Uterus (tissue), 3 donors: ENCODE measurements at regions not wholly inside any gene's neighbourhood (a gene's known extent, or its start where the extent isn't known, plus 50 kb on each side); places are given as distances from the start of the nearest gene placed in this dataset.

ENCODE experiments used
- DNase-seq, 2 donors: peaks; one replicate each; pipeline ENCODE4 v3.0.0-alpha.2; 2019 to 2020
- H3K27ac ChIP-seq, 2 donors: fragments of 200-600 bp; sonication (generic); 1 replicate in 1 of 2; 2 replicates in 1 of 2; pipeline ENCODE4 v1.5.1; 2016 to 2018
- H3K27me3 ChIP-seq, 2 donors: fragments of 200-600 bp; sonication (generic); one replicate each; pipeline ENCODE4 v1.5.1; 2018 to 2019; ENCODE audit warnings: control low read depth in 1 of 2
- H3K36me3 ChIP-seq, 2 donors: fragments of 200-600 bp; sonication (generic); one replicate each; pipeline ENCODE4 v1.5.1; 2019; ENCODE audit warnings: control low read depth in 1 of 2
- H3K4me1 ChIP-seq, 2 donors: fragments of 200-600 bp; sonication (generic); one replicate each; pipeline ENCODE4 v1.5.1; 2018 to 2019; ENCODE audit warnings: control low read depth in 1 of 2
- H3K4me3 ChIP-seq, 2 donors: fragments of 200-600 bp; sonication (generic); 1 replicate in 1 of 2; 2 replicates in 1 of 2; pipeline ENCODE4 v1.5.1; 2018 to 2019; ENCODE audit warnings: mild to moderate bottlenecking in 1 of 2
- H3K9me3 ChIP-seq, 2 donors: fragments of 200-600 bp; sonication (generic); one replicate each; pipeline ENCODE4 v1.5.1; 2019; ENCODE audit warnings: control low read depth in 1 of 2
- POLR2A ChIP-seq, 2 donors: fragments of 450-650 bp; IDR thresholded peaks; one replicate each; pipeline ENCODE4 v1.6.1; 2016; ENCODE audit warnings: antibody characterized with exemption in 2 of 2, mild to moderate bottlenecking in 1 of 2, moderate library complexity in 1 of 2
- intact Hi-C: fragments of 100-400 bp; cut with DNase I; formaldehyde crosslinking; loops from one replicate; pipeline ENCODE4 v1.15.1; 2023; ENCODE audit warnings: low total_unique reads
- TF ChIP-seq, protein P1 (sequence below), 4 experiments: fragments of 200-600 bp in 2 of 4; fragments of 450-650 bp in 2 of 4; sonication (generic) in 2 of 4; IDR thresholded peaks; one replicate each; pipeline ENCODE4 v1.5.1; 2016 to 2019; ENCODE audit warnings: antibody characterized with exemption in 4 of 4, mild to moderate bottlenecking in 2 of 4, moderate library complexity in 1 of 4
- donor health status: DM: yes; HTN: yes; CAD: no.

- Histone ChIP-seq H3K27me3 (no peaks in the 10 kb centered on the region), H3K27ac (no peak overlapping the region), H3K36me3 (no peaks in the 10 kb centered on the region), H3K4me3 (no peak overlapping the region), H3K9me3 (no peaks in the 10 kb centered on the region), H3K4me1 (no peaks in the 10 kb centered on the region)
- intact Hi-C loops = no loop called here
- TF ChIP-seq, protein P1, sequence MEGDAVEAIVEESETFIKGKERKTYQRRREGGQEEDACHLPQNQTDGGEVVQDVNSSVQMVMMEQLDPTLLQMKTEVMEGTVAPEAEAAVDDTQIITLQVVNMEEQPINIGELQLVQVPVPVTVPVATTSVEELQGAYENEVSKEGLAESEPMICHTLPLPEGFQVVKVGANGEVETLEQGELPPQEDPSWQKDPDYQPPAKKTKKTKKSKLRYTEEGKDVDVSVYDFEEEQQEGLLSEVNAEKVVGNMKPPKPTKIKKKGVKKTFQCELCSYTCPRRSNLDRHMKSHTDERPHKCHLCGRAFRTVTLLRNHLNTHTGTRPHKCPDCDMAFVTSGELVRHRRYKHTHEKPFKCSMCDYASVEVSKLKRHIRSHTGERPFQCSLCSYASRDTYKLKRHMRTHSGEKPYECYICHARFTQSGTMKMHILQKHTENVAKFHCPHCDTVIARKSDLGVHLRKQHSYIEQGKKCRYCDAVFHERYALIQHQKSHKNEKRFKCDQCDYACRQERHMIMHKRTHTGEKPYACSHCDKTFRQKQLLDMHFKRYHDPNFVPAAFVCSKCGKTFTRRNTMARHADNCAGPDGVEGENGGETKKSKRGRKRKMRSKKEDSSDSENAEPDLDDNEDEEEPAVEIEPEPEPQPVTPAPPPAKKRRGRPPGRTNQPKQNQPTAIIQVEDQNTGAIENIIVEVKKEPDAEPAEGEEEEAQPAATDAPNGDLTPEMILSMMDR (IDR thresholded peaks at IDR 0.05) = no peak
- TF ChIP-seq POLR2A (IDR thresholded peaks at IDR 0.05) = no peak
- DNase-seq = no peak
Observed at GRCh38 chr7:125491137-125491536, 561.5 kb upstream of the POT1 start.

DNA sequence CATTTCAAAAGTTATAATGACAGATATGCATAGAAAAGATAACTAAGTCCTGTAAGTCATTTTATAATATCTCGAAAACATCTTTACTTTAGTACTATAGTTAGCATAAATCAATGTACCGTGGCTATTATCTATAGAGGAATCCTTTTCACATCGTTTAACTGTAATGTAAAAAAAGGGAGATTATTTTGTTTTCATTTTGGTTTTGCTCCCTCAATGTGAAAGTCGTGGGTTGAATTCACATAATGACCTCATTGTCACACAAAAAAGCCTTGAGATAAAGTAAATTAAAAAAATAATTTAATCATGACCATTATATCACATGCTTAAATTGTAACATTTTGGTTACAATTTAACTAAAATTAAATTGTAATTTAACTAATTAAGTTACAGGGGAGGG is 560.5 kb upstream of the POT1 start:
- no peak overlapping the region for H3K4me3 ChIP-seq
- no peak overlapping the region for H3K27ac ChIP-seq
- no peaks in the 10 kb centered on the region for H3K36me3 ChIP-seq
- no peaks in the 10 kb centered on the region for H3K4me1 ChIP-seq
- TF ChIP-seq, protein P1 (IDR thresholded peaks at IDR 0.05) = no peak
- no peak for TF ChIP-seq POLR2A (IDR thresholded peaks at IDR 0.05)
- no peaks in the 10 kb centered on the region for H3K9me3 ChIP-seq
- no peak for DNase-seq
- intact Hi-C loops = no loop called here
- H3K27me3 ChIP-seq = no peaks in the 10 kb centered on the region

- Histone ChIP-seq H3K9me3 (no peaks in the 10 kb centered on the region), H3K27ac (no peak overlapping the region), H3K27me3 (no peaks in the 10 kb centered on the region), H3K4me3 (no peak overlapping the region), H3K4me1 (no peaks in the 10 kb centered on the region), H3K36me3 (no peaks in the 10 kb centered on the region)
- intact Hi-C loops = no loop called here
- TF ChIP-seq, protein P1 (IDR thresholded peaks at IDR 0.05) = no peak
- TF ChIP-seq POLR2A (IDR thresholded peaks at IDR 0.05) = no peak
- DNase-seq = no peak
Observed at GRCh38 chr7:125485223-125485622, 555.6 kb upstream of the POT1 start.

DNA sequence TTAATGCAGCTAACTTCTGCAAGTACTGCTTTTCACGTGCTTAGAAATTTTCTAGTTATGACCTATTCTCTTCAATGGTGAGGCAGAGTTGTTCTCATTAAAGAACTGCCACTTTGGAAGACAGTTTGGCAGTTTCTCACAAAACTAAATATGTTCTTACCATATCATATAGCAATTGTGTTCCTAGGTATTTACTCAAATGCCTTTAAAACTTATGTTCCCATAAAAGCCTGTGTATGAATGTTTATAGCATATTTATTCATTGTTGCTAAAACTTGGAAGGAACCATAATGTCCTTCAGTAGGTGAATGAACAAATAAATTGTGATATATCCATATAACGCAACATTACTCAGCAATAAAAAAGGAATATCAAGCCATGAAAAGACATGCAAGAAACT is 555.1 kb upstream of the POT1 start:
- DNase-seq = no peak
- Histone ChIP-seq H3K27ac (no peak overlapping the region), H3K4me3 (no peak overlapping the region), H3K4me1 (no peaks in the 10 kb centered on the region), H3K36me3 (no peaks in the 10 kb centered on the region), H3K9me3 (no peaks in the 10 kb centered on the region), H3K27me3 (no peaks in the 10 kb centered on the region)
- TF ChIP-seq, protein P1 (IDR thresholded peaks at IDR 0.05) = no peak
- TF ChIP-seq POLR2A (IDR thresholded peaks at IDR 0.05) = no peak
- intact Hi-C loops = no loop called here

GRCh38 chr7:125481323-125481722 is 551.7 kb upstream of the POT1 start:
- intact Hi-C loops = no loop called here
- no peaks in the 10 kb centered on the region for H3K36me3 ChIP-seq
- H3K27me3 ChIP-seq = no peaks in the 10 kb centered on the region
- H3K9me3 ChIP-seq = no peaks in the 10 kb centered on the region
- no peaks in the 10 kb centered on the region for H3K4me1 ChIP-seq
- DNase-seq = no peak
- no peak for TF ChIP-seq POLR2A (IDR thresholded peaks at IDR 0.05)
- TF ChIP-seq, protein P1 (IDR thresholded peaks at IDR 0.05) = no peak
- H3K27ac ChIP-seq = no peak overlapping the region
- H3K4me3 ChIP-seq = no peak overlapping the region
